GM10266 (cell line): ENCODE measurements at regions not wholly inside any gene's neighbourhood (a gene's known extent, or its start where the extent isn't known, plus 50 kb on each side); places are given as distances from the start of the nearest gene placed in this dataset.
A peak's percentile ranks its signal among the peaks of the same experiment; 100 is the strongest.

Experiments
- DNase-seq: peaks from one replicate; pipeline ENCODE4 v3.0.0; 2012; ENCODE audit errors: extremely low spot score
- CTCF ChIP-seq: IDR thresholded peaks from 2 replicates; pipeline ENCODE4 v1.5.1; 2012; ENCODE audit warnings: mild to moderate bottlenecking, low read depth; ENCODE audit not compliant: control insufficient read depth, insufficient read depth; ENCODE audit errors: missing control alignments

- DNase-seq = no peak
- no peak for TF ChIP-seq CTCF
Measured at GRCh38 chr7:127530148-127530547, 55.2 kb downstream of the GCC1 start.

GRCh38 chr7:127527561-127527960, 57.8 kb downstream of the GCC1 start:
- TF ChIP-seq CTCF = no peak
- no peak for DNase-seq

GRCh38 chr7:127525866-127526480, 59.4 kb downstream of the GCC1 start:
- no peak for DNase-seq
- no peak for TF ChIP-seq CTCF

GRCh38 chr7:127516320-127516719, 69.1 kb downstream of the GCC1 start:
- DNase-seq = no peak

GRCh38 chr7:127514499-127514898, 70.9 kb downstream of the GCC1 start:
- TF ChIP-seq CTCF = peak; percentile 36
- peak; percentile 30 for DNase-seq

More at GRCh38 chr7:127516320-127516719, 69.1 kb downstream of the GCC1 start:
- no peak for TF ChIP-seq CTCF

- TF ChIP-seq CTCF = no peak
- no peak for DNase-seq
Measured at GRCh38 chr7:127513311-127513710, 72.1 kb downstream of the GCC1 start.

GRCh38 chr7:127512663-127513062, 72.7 kb downstream of the GCC1 start:
- no peak for TF ChIP-seq CTCF
- no peak for DNase-seq
